HG03442 (cell line): ENCODE measurements at regions not wholly inside any gene's neighbourhood (a gene's known extent, or its start where the extent isn't known, plus 50 kb on each side); places are given as distances from the start of the nearest gene placed in this dataset.
"Not testable (repeated sequence)": the region's sequence is repeated elsewhere in the genome, so short reads cannot be mapped to it uniquely, and the experiment has no call there.

ENCODE experiments used
- ATAC-seq: cut with Tn5 transposase; IDR thresholded peaks from one replicate; pipeline ENCODE4 v1.9.1; 2021; ENCODE audit warnings: mild to moderate bottlenecking, moderate library complexity; ENCODE audit not compliant: unreplicated experiment

- ATAC-seq = no peak
Measured at GRCh38 chr2:42979416-42979869, 187.1 kb upstream of the HAAO start.

- no peak for ATAC-seq
Measured at GRCh38 chr2:42978887-42979415, 186.6 kb upstream of the HAAO start.

- no peak for ATAC-seq
Measured at GRCh38 chr2:42978175-42978886, 185.9 kb upstream of the HAAO start.

GRCh38 chr2:42977270-42978174, 185.1 kb upstream of the HAAO start:
- no peak for ATAC-seq

- no peak for ATAC-seq
Measured at GRCh38 chr2:42976351-42976750, 184.0 kb upstream of the HAAO start.

GRCh38 chr2:42974721-42975717, 182.6 kb upstream of the HAAO start:
- no peak for ATAC-seq

- ATAC-seq = no peak
Measured at GRCh38 chr2:42974169-42974720, 181.9 kb upstream of the HAAO start.

GRCh38 chr2:42973726-42974125, 181.3 kb upstream of the HAAO start:
- ATAC-seq = no peak

GRCh38 chr2:42972933-42973516, 180.6 kb upstream of the HAAO start:
- ATAC-seq = not testable (repeated sequence)

- no peak for ATAC-seq
Measured at GRCh38 chr2:42971947-42972736, 179.8 kb upstream of the HAAO start.

GRCh38 chr2:42971381-42971780, 179.0 kb upstream of the HAAO start:
- ATAC-seq = no peak

GRCh38 chr2:42970151-42970550, 177.8 kb upstream of the HAAO start:
- ATAC-seq = no peak

- no peak for ATAC-seq
Measured at GRCh38 chr2:42969231-42970150, 177.1 kb upstream of the HAAO start.

- no peak for ATAC-seq
Measured at GRCh38 chr2:42967959-42968674, 175.7 kb upstream of the HAAO start.

- no peak for ATAC-seq
Measured at GRCh38 chr2:42965910-42966309, 173.5 kb upstream of the HAAO start.

- no peak for ATAC-seq
Measured at GRCh38 chr2:42965196-42965595, 172.8 kb upstream of the HAAO start.

- no peak for ATAC-seq
Measured at GRCh38 chr2:42964439-42965083, 172.2 kb upstream of the HAAO start.
